NCI-H748 (cell line): ENCODE measurements at regions not wholly inside any gene's neighbourhood (a gene's known extent, or its start where the extent isn't known, plus 50 kb on each side); places are given as distances from the start of the nearest gene placed in this dataset.

Experiments used
- DNase-seq: peaks from one replicate; lab custom pipeline; 2025; ENCODE audit not compliant: unreplicated experiment; lab: John Stamatoyannopoulos, UW

GRCh38 chr18:56186319-56186718 is 452.1 kb downstream of the TXNL1 start:
- no peak for DNase-seq

GRCh38 chr18:56185126-56185525 is 453.3 kb downstream of the TXNL1 start:
- DNase-seq, result no peak

- no peak for DNase-seq
Measured at GRCh38 chr18:56176751-56177150, 461.6 kb downstream of the TXNL1 start.

GRCh38 chr18:56175330-56176001 is 462.9 kb downstream of the TXNL1 start:
- DNase-seq, result no peak

- DNase-seq, result no peak
Measured at GRCh38 chr18:56173542-56174220, 464.7 kb downstream of the TXNL1 start.

GRCh38 chr18:56172527-56172926 is 465.9 kb downstream of the TXNL1 start:
- no peak for DNase-seq

GRCh38 chr18:56171848-56172247 is 466.5 kb downstream of the TXNL1 start:
- DNase-seq, result no peak

- DNase-seq, result no peak
Measured at GRCh38 chr18:56168049-56168781, 470.2 kb downstream of the TXNL1 start.

- no peak for DNase-seq
Measured at GRCh38 chr18:56167366-56167765, 471.0 kb downstream of the TXNL1 start.

- DNase-seq, result no peak
Measured at GRCh38 chr18:56166914-56167313, 471.5 kb downstream of the TXNL1 start.

- no peak for DNase-seq
Measured at GRCh38 chr18:56165601-56166355, 472.6 kb downstream of the TXNL1 start.

- DNase-seq, result peak; percentile 10
Measured at GRCh38 chr18:56162311-56163265, 475.8 kb downstream of the TXNL1 start.

GRCh38 chr18:56161566-56162260 is 476.7 kb downstream of the TXNL1 start:
- no peak for DNase-seq

GRCh38 chr18:56158676-56159075 is 479.7 kb downstream of the TXNL1 start:
- DNase-seq, result no peak

GRCh38 chr18:56157541-56157940 is 480.9 kb downstream of the TXNL1 start:
- DNase-seq, result no peak

- peak; percentile 86 for DNase-seq
Measured at GRCh38 chr18:56152551-56153310, 485.7 kb downstream of the TXNL1 start.

GRCh38 chr18:56148373-56148772 is 490.0 kb downstream of the TXNL1 start:
- no peak for DNase-seq

GRCh38 chr18:56146565-56146964 is 491.8 kb downstream of the TXNL1 start:
- DNase-seq, result no peak

GRCh38 chr18:56142001-56142400 is 496.4 kb downstream of the TXNL1 start:
- no peak for DNase-seq
